Astrocyte of the cerebellum (primary cell): ENCODE measurements at regions not wholly inside any gene's neighbourhood (a gene's known extent, or its start where the extent isn't known, plus 50 kb on each side); places are given as distances from the start of the nearest gene placed in this dataset.

Source experiments
- DNase-seq: peaks from one replicate; pipeline ENCODE4 v3.0.0-alpha.2; 2011; ENCODE audit warnings: low read depth
- H3K4me3 ChIP-seq: 2 replicates; pipeline ENCODE4 v1.5.1; 2011; ENCODE audit warnings: mild to moderate bottlenecking, low read depth, low read length, moderate library complexity
- in situ Hi-C: cut with HindIII; loops from 2 replicates; pipeline ENCODE4 v1.10.0; 2017; ENCODE audit warnings: low sequenced_read_pairs
- TF ChIP-seq, protein P1 (sequence below): IDR thresholded peaks from 2 replicates; pipeline ENCODE4 v1.5.1; 2012; ENCODE audit warnings: low read length, low read depth, moderate library complexity, mild to moderate bottlenecking; ENCODE audit errors: missing control alignments

DNA sequence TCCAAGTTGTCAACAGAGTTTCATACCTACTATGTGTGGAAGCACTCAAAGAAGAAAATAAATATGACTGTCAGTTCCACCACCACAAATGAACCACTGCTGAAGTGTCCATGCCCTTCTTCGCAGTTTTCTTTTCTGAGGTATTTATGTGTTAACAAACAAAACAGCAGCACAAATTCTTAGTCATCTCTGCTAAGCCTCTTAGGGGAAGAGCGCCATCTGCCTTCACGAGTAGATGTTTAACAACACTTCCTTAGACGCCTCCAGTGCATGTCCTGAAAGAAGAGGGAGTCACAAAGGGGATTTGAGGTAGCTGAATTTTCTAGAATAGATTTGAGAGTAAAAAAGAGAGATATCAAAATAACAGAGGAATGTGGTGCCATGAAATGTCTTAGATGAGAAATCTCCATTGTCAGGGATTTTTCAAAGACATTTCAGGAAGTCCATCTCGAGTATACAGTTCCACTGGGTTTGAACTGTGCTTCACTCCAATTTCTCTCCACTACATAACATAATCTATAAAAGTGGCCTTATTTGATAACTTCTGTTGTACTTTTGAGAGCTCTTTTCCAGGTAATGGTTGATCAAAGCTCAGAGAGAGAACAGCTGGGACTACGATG lies 775.3 kb upstream of the POM121L12 start:
- DNase-seq, result no peak
- TF ChIP-seq, protein P1, sequence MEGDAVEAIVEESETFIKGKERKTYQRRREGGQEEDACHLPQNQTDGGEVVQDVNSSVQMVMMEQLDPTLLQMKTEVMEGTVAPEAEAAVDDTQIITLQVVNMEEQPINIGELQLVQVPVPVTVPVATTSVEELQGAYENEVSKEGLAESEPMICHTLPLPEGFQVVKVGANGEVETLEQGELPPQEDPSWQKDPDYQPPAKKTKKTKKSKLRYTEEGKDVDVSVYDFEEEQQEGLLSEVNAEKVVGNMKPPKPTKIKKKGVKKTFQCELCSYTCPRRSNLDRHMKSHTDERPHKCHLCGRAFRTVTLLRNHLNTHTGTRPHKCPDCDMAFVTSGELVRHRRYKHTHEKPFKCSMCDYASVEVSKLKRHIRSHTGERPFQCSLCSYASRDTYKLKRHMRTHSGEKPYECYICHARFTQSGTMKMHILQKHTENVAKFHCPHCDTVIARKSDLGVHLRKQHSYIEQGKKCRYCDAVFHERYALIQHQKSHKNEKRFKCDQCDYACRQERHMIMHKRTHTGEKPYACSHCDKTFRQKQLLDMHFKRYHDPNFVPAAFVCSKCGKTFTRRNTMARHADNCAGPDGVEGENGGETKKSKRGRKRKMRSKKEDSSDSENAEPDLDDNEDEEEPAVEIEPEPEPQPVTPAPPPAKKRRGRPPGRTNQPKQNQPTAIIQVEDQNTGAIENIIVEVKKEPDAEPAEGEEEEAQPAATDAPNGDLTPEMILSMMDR, result peak; percentile 8
- in situ Hi-C loops, result no loop called here
- no peak overlapping the region for H3K4me3 ChIP-seq

DNA sequence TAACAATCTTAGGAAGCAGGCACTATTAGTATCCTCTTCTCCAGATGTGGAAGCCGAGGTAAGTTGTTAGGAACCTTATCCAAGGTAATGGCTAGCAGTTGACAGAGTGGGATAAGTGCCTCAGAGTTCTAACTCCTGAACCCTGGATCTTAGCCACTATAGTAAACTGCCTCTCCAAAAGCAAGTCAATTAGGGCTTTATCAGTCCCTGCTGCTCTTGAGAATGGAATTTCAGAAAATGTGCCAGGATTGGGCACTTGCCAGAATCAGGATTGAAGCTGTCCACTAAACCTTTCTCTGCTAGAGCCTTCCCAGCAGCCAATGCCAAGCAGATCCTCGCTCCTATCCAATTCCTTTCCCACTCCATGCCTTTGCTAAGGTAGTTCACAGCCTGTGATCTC lies 777.5 kb upstream of the POM121L12 start:
- in situ Hi-C loops, result no loop called here
- TF ChIP-seq, protein P1, result no peak
- no peak overlapping the region for H3K4me3 ChIP-seq
- peak; percentile 5 for DNase-seq

DNA sequence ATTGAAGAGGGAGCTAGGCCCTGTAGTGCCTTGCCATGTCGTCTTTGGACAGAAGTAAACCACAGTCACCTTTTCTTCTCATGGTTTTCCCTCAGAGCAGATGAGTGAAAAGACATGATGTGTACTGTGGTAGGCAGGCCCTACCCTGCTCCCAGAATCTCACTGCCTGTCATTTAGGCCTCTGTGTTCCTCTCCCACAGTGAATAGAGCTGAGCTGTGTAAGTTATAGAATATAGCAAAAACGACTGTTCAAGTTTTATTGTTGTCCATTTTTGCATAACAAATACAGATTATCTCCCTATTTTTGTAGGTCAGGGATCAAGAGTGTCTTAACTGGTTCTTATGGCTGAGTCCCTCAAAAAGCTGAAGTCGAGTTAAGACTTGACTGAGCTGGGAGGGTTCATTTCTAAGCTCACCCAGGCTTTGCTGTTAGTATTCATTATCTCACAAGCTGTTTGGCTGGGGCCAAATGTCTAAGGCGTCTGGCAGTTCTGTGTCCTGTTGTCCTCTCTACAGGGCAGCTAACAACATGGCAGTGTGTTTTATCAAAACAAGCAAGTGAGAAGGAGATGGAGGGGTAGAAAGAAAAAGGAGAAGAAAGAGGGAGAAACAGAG lies 780.9 kb upstream of the POM121L12 start:
- TF ChIP-seq, protein P1, result no peak
- no peak for DNase-seq
- in situ Hi-C loops, result no loop called here

DNA sequence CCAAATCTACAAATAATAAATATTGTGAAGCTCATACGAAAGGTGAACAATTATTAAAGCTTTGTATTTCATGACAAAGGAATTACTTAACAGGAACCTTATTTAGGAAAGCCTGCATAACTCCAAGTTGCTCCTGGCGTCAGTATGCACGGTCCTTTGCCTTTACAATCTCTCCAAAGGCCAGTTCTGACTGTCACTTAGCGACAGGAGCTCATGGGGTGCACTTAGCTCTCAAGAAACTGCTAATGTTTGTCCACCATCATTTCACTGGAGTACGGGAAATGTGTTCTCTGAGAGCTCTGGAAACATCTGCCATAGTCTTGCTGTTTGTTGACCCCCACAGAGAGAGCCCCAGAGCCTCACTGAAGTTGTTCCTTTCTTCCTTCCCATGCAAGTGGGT lies 781.5 kb upstream of the POM121L12 start:
- no peak overlapping the region for H3K4me3 ChIP-seq
- TF ChIP-seq, protein P1, result no peak
- in situ Hi-C loops, result no loop called here
- DNase-seq, result no peak

More for the DNA sequence above, 780.9 kb upstream of the POM121L12 start:
- H3K4me3 ChIP-seq, result no peak overlapping the region

DNA sequence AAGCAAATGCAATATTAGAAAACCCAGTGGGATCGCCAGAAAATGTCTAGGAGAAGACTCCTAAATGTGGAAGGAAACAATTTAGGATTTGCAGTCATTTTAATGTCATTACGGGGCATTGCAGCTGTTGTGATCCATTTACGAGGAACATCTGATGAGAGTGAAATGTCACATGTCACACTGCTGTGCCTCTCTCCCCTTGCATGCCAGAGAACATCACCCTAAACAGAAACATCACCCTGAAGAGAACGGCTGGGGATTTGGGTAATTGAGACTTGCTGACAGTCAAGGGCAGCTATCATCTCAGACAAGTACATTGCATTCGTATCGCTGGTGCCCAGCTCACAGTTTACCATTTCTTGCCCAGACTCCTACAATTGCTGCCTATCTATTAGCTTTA lies 785.7 kb upstream of the POM121L12 start:
- TF ChIP-seq, protein P1, result no peak
- DNase-seq, result no peak
- H3K4me3 ChIP-seq, result no peak overlapping the region
- in situ Hi-C loops, result no loop called here

DNA sequence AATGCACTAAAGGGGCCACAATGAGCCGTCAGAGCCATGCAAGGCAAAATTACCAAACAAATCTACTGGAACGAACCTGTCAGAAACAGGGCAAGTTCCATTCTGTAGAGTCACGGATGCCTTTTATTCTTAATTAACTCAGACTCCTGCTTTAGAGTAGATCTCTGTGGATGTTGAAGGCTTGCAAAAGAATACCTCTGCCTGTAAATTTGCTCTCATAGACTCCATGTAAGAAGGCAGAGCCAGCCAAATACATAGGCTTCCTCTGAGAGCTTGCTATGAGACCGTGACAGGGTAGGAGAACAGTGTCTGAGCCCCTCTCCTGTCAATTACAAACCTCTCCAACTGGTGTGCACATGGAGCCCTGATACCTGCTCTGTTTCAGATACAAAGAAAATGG lies 787.9 kb upstream of the POM121L12 start:
- TF ChIP-seq, protein P1, result no peak
- H3K4me3 ChIP-seq, result no peak overlapping the region
- no peak for DNase-seq
- in situ Hi-C loops, result no loop called here

DNA sequence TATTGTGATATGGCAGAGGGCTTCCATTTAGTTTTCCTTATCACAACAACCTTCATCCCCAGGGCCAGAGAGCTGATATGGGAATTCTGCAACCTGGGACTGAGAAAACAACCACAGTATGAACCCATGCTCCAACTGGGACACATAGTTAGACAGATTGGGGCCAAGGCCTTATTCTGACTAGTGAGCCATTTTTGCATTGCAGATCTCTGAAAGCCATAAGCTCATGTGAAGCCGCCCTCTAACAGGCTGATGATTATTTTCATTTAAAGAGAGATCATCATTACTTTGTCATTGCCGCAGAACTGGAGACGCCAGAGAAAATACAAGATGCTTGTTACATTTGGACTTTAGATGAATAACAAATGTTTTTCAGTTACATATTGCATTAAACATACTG lies 791.7 kb upstream of the POM121L12 start:
- no peak overlapping the region for H3K4me3 ChIP-seq
- TF ChIP-seq, protein P1, result no peak
- in situ Hi-C loops, result no loop called here

More for the DNA sequence above, 791.7 kb upstream of the POM121L12 start:
- DNase-seq, result no peak
